ENCODE measurements at regions not wholly inside any gene's neighbourhood (a gene's known extent, or its start where the extent isn't known, plus 50 kb on each side); places are given as distances from the start of the nearest gene placed in this dataset.

DNA sequence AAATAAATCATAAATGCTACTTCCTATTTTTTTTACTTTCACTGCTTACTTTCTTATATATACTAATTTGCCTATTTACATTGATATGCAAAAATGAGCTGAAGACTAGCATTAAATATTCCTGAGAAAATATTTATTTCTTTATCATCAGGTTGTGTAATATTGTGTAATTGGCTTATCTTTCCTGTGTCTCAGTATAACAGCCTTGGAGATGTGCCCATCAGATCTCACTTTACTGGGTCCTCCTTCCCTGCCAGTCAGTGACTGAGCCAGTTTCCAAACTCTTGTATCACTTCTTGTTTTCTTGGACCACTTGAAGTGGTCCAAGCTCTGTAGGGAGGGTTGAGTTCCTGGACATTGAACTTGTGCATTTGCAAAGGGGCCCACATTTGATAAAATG lies 900.0 kb downstream of the LUZP2 start:
- TF ChIP-seq Cebpa-rat (IDR thresholded peaks at IDR 0.05), result no peak
- H4K20me1 ChIP-seq, result no peaks in the 10 kb centered on the region
- H3K4me1 ChIP-seq, result no peaks in the 10 kb centered on the region
- H3K27me3 ChIP-seq, result no peaks in the 10 kb centered on the region
- H3K4me2 ChIP-seq, result no peak overlapping the region
- no peaks in the 10 kb centered on the region for H3K9me3 ChIP-seq
- H3K4me3 ChIP-seq, result no peak overlapping the region
- no peak overlapping the region for H3K9ac ChIP-seq
- H3K36me3 ChIP-seq, result no peaks in the 10 kb centered on the region
- H3K27ac ChIP-seq, result no peak overlapping the region

GRCh38 chr11:25408146-25408545 lies 911.3 kb downstream of the LUZP2 start:
- Histone ChIP-seq H3K27me3 (no peaks in the 10 kb centered on the region), H3K4me2 (no peak overlapping the region), H3K36me3 (no peaks in the 10 kb centered on the region), H3K4me1 (no peaks in the 10 kb centered on the region), H3K9me3 (no peaks in the 10 kb centered on the region), H3K4me3 (no peak overlapping the region), H3K9ac (no peak overlapping the region), H3K27ac (no peak overlapping the region), H4K20me1 (no peaks in the 10 kb centered on the region)
- TF ChIP-seq Cebpa-rat (IDR thresholded peaks at IDR 0.05), result no peak

DNA sequence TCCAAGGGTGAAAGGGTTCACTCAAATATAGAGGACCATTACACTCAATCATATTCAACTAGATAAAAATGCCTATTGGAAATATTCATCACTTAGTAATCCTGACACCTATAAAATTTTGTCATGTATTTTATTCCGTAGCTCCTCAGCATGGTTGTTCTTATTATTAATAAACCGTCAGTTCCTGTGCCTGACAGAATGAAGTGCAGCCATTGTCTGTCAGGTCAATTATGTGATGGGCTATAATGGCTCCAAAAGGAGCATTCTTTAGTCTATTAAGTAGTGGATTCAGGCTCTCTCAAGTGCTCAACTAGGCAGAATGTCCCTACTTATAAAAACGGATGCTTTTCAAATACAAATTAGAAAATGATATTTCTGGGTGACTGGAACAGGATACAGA lies 916.1 kb upstream of the ANO3 start:
- no peak for TF ChIP-seq Cebpa-rat (IDR thresholded peaks at IDR 0.05)
- Histone ChIP-seq H3K9me3 (no peaks in the 10 kb centered on the region), H3K27ac (no peak overlapping the region), H3K4me2 (no peak overlapping the region), H3K27me3 (no peaks in the 10 kb centered on the region), H3K36me3 (no peaks in the 10 kb centered on the region), H4K20me1 (no peaks in the 10 kb centered on the region), H3K4me1 (no peaks in the 10 kb centered on the region), H3K4me3 (no peak overlapping the region), H3K9ac (no peak overlapping the region)

GRCh38 chr11:25423436-25424199 lies 908.3 kb upstream of the ANO3 start:
- Histone ChIP-seq H3K36me3 (no peaks in the 10 kb centered on the region), H3K4me3 (no peak overlapping the region), H3K9me3 (no peaks in the 10 kb centered on the region), H3K27me3 (no peaks in the 10 kb centered on the region), H3K4me2 (no peak overlapping the region), H3K4me1 (no peaks in the 10 kb centered on the region), H3K9ac (no peak overlapping the region), H4K20me1 (no peaks in the 10 kb centered on the region), H3K27ac (no peak overlapping the region)
- TF ChIP-seq Cebpa-rat (IDR thresholded peaks at IDR 0.05), result no peak

- H3K27ac ChIP-seq, result no peak overlapping the region
- H3K4me2 ChIP-seq, result no peak overlapping the region
- no peaks in the 10 kb centered on the region for H3K4me1 ChIP-seq
- H3K4me3 ChIP-seq, result no peak overlapping the region
- no peak for TF ChIP-seq Cebpa-rat (IDR thresholded peaks at IDR 0.05)
- no peak overlapping the region for H3K9ac ChIP-seq
- no peaks in the 10 kb centered on the region for H3K27me3 ChIP-seq
- H4K20me1 ChIP-seq, result no peaks in the 10 kb centered on the region
- H3K9me3 ChIP-seq, result no peaks in the 10 kb centered on the region
- H3K36me3 ChIP-seq, result no peaks in the 10 kb centered on the region
Observed at GRCh38 chr11:25432376-25432775, 899.6 kb upstream of the ANO3 start.

DNA sequence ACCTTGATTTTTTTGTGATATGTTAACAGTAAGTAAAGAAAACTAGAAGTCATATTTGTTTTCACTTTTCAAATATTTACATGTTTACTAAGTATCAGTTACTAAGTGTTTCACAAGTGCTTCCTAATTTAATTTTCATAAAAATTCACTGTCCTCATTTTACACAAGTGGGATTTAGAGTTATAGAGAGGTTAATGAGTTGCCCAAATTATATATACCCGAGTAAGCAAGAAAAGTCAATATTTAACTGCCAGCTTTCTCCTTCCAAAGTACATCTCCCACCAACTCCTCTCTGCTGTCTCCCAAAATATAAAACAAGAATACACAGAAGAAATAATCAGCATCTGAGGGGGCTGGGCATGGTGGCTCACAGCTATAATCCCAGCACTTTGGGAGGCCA lies 896.7 kb upstream of the ANO3 start:
- Histone ChIP-seq H3K4me1 (no peaks in the 10 kb centered on the region), H3K27me3 (no peaks in the 10 kb centered on the region)

DNA sequence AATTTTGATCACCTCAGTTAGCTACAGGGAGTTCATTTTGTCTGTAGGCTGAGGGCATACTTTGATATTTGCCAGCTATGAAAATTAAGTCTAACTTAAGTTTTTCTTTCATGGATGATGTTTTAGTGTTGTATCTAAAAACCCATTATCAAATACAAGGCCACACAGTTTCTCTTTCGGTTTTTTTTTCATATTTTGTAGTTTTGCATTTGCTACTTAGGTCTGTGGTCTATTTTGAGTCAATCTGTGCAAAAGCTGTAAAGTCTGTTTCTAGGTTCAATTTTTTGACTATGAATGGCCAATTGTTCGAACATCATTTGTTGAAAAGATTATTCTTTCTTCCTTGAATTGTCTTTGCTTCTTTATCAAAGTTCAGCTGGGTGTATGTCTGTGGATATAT lies 895.6 kb upstream of the ANO3 start:
- Histone ChIP-seq H3K36me3 (no peaks in the 10 kb centered on the region), H3K27ac (no peak overlapping the region), H3K4me3 (no peak overlapping the region), H3K4me2 (no peak overlapping the region), H3K27me3 (no peaks in the 10 kb centered on the region), H3K9me3 (no peaks in the 10 kb centered on the region), H3K4me1 (no peaks in the 10 kb centered on the region), H4K20me1 (no peaks in the 10 kb centered on the region), H3K9ac (no peak overlapping the region)
- no peak for TF ChIP-seq Cebpa-rat (IDR thresholded peaks at IDR 0.05)

More for the DNA sequence above, 896.7 kb upstream of the ANO3 start:
- Histone ChIP-seq H3K36me3 (no peaks in the 10 kb centered on the region), H4K20me1 (no peaks in the 10 kb centered on the region), H3K27ac (no peak overlapping the region), H3K4me2 (no peak overlapping the region), H3K4me3 (no peak overlapping the region), H3K9ac (no peak overlapping the region), H3K9me3 (no peaks in the 10 kb centered on the region)
- no peak for TF ChIP-seq Cebpa-rat (IDR thresholded peaks at IDR 0.05)

GRCh38 chr11:25441421-25441820 lies 890.5 kb upstream of the ANO3 start:
- peaks cover 6% of the 10 kb centered on the region; the same call in 1 of the 2 replicates for H3K4me1 ChIP-seq
- H3K9me3 ChIP-seq, result no peaks in the 10 kb centered on the region
- no peak overlapping the region for H3K9ac ChIP-seq
- no peaks in the 10 kb centered on the region for H3K36me3 ChIP-seq
- no peak overlapping the region for H3K4me2 ChIP-seq
- H3K27me3 ChIP-seq, result no peaks in the 10 kb centered on the region
- H3K27ac ChIP-seq, result no peak overlapping the region
- H4K20me1 ChIP-seq, result no peaks in the 10 kb centered on the region
- no peak overlapping the region for H3K4me3 ChIP-seq
- TF ChIP-seq Cebpa-rat (IDR thresholded peaks at IDR 0.05), result no peak

DNA sequence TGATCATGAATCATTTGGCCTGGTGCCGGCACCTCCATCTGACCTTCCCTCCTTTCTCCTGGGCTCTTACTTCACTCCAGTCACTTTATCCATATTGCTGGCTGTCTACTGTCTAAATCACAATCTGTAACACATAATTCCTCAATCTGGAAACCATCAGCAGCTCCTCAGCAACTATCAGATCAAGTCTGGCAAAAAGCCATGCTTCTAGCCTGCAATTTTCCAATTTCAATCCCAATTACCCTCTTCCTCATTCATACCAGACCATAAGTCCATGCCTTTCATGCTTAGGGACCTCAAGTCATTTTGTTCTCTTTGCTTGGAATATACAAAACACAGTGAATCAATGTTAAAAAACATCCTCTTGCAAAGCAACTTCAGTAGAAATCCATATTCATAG lies 882.8 kb upstream of the ANO3 start:
- TF ChIP-seq Cebpa-rat (IDR thresholded peaks at IDR 0.05), result no peak
- no peak overlapping the region for H3K27ac ChIP-seq
- H3K9ac ChIP-seq, result no peak overlapping the region
- no peaks in the 10 kb centered on the region for H4K20me1 ChIP-seq
- H3K4me3 ChIP-seq, result no peak overlapping the region
- no peak overlapping the region for H3K4me2 ChIP-seq
- no peaks in the 10 kb centered on the region for H3K4me1 ChIP-seq
- no peaks in the 10 kb centered on the region for H3K9me3 ChIP-seq
- H3K27me3 ChIP-seq, result no peaks in the 10 kb centered on the region
- H3K36me3 ChIP-seq, result no peaks in the 10 kb centered on the region

DNA sequence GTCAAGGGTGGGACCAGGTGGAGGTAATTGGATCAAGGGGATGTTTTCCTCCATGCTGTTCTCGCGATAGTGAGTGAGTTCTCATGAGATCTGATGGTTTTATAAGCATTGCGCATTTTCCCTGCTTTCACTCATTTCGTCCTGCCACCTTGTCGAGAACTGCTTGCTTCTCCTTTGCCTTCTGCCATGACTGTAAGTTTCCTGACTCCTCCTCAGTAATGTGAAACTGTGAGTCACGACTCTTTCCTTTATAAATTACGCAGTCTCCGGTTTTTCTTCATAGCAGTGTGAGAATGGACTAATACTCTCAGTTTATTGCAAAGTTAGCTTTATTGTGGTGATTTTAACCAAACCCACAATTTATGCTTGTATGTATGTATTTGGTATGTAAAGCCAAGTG lies 878.5 kb upstream of the ANO3 start:
- Histone ChIP-seq H3K27ac (no peak overlapping the region), H3K4me2 (no peak overlapping the region), H4K20me1 (no peaks in the 10 kb centered on the region), H3K9me3 (no peaks in the 10 kb centered on the region), H3K36me3 (no peaks in the 10 kb centered on the region), H3K27me3 (no peaks in the 10 kb centered on the region), H3K4me3 (no peak overlapping the region), H3K4me1 (no peaks in the 10 kb centered on the region), H3K9ac (no peak overlapping the region)
- TF ChIP-seq Cebpa-rat (IDR thresholded peaks at IDR 0.05), result no peak

DNA sequence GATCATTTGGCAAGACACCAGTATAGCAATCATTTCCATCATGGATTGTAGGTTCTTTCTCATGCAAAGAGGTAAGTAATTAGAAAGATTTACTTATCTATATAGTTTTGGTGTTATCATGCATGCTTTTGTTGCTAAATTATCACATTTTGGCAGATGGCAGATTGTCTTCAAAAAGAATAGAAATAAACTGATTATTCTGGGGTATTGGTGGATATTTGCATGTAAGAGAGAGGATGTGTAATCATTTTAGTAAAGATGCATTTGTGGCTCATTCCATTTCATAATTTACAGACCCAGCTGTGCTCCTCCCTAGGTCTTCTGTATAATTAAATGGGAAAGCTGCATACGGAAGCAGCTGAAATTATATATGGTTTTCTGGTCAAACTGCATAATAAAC lies 875.7 kb upstream of the ANO3 start:
- no peak for TF ChIP-seq Cebpa-rat (IDR thresholded peaks at IDR 0.05)
- Histone ChIP-seq H3K9ac (no peak overlapping the region), H3K27ac (no peak overlapping the region), H3K9me3 (no peaks in the 10 kb centered on the region), H4K20me1 (no peaks in the 10 kb centered on the region), H3K4me2 (no peak overlapping the region), H3K27me3 (no peaks in the 10 kb centered on the region), H3K36me3 (no peaks in the 10 kb centered on the region), H3K4me3 (no peak overlapping the region), H3K4me1 (no peaks in the 10 kb centered on the region)
